ENCODE measurements at regions not wholly inside any gene's neighbourhood (a gene's known extent, or its start where the extent isn't known, plus 50 kb on each side); places are given as distances from the start of the nearest gene placed in this dataset.

GRCh38 chr18:38427234-38427633 lies 861.6 kb upstream of the CELF4 start:
- TF ChIP-seq, protein P1, sequence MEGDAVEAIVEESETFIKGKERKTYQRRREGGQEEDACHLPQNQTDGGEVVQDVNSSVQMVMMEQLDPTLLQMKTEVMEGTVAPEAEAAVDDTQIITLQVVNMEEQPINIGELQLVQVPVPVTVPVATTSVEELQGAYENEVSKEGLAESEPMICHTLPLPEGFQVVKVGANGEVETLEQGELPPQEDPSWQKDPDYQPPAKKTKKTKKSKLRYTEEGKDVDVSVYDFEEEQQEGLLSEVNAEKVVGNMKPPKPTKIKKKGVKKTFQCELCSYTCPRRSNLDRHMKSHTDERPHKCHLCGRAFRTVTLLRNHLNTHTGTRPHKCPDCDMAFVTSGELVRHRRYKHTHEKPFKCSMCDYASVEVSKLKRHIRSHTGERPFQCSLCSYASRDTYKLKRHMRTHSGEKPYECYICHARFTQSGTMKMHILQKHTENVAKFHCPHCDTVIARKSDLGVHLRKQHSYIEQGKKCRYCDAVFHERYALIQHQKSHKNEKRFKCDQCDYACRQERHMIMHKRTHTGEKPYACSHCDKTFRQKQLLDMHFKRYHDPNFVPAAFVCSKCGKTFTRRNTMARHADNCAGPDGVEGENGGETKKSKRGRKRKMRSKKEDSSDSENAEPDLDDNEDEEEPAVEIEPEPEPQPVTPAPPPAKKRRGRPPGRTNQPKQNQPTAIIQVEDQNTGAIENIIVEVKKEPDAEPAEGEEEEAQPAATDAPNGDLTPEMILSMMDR (conservative IDR thresholded peaks at IDR 0.05 in 1 of 2, IDR thresholded peaks at IDR 0.05 in 1 of 2; ENCODE audit: extremely low read depth in 1 of 2, insufficient read depth in 1 of 2, low read depth in 1 of 2, low read length in 2 of 2) = peak in 1 of 2 donors; percentile 22
- TF ChIP-seq EZH2 (IDR thresholded peaks at IDR 0.05; ENCODE audit: borderline replicate concordance, low read length) = no peak
